ENCODE measurements at regions not wholly inside any gene's neighbourhood (a gene's known extent, or its start where the extent isn't known, plus 50 kb on each side); places are given as distances from the start of the nearest gene placed in this dataset.

- DNase-seq (ENCODE audit: low spot score): no peak
These were observed 484.9 kb upstream of the EEF2KMT start for GRCh38 chr16:5582529-5582928.

DNA sequence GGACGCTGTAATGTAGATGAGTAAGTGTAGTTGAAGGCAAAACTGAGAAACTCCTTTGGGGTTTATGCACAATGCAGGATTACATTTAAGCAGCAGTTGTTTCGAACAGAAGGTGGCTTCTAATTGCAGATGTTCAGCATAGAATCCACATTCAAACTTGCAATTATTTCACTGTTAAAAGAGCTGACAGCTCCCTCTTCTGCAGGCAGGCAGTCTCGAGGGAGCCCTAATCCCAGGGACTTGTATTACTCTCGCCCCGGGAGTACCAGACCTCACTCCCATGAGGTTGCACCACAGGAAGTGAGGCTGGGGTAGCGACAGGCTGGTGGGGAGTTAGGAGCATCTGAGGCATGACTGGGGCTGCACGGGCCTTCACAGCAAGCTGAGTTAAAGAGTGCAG, 484.3 kb upstream of the EEF2KMT start:
- DNase-seq (ENCODE audit: low spot score): no peak

DNA sequence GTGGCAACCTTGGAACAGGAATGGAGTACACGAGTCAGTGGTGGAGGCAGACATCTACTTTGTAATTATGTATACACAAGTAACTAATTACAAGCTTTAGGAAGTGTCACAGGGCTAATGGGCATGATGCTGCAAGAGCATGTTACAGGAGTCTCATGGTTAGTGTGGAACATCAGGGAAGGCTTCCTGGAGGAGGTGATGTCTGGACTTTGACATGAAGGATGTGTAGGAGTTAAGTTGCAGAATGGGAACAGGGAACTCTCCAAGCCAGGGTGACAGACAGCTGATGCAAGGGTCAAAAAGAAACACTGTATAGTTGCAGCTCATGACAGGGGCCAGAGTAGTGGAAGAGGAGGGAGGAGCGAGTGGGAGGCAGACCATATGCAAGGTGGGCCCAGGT, 483.8 kb upstream of the EEF2KMT start:
- no peak for DNase-seq (ENCODE audit: low spot score)

DNA sequence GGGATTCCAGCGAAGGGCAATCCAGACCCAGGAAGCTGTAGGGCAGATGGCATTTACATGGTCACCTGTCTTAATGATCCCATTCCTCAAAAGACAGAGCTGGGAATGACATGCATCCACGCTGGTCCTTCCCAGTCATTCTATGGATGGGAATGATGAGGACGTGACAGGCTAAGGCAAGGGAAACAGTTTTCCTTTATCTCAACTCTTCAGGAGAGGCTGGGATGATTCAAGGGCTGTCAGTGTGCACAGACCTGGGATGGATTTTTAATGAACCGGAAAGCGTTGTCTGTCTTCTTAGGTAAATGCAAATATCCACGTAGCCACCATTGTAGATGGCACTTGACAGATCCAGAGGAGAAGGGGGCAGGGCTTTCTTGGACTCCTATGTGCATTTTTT, 483.2 kb upstream of the EEF2KMT start:
- no peak for DNase-seq (ENCODE audit: low spot score)

DNA sequence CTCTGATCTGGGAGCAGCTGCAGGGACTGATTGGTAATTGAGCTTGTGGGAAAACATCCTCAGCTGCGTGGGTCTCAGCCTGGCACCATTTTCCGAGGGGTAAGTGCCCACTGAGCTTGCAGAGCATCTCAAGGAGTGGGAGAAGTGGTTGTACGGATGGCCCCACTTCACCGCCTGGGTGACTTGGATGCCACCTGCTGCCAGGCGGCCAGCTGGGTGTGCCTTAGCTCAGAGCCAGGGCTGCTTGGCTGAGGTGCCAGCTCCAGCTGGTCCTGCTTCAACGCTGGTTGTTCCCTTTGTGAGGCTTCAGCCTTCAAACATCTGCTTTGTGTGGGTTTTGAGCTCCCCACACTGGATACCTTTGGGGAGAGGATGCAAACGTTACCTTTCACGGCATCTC, 482.7 kb upstream of the EEF2KMT start:
- no peak for DNase-seq (ENCODE audit: low spot score)

- no peak for DNase-seq (ENCODE audit: low spot score)
These were observed 481.4 kb upstream of the EEF2KMT start for GRCh38 chr16:5578980-5579379.

DNA sequence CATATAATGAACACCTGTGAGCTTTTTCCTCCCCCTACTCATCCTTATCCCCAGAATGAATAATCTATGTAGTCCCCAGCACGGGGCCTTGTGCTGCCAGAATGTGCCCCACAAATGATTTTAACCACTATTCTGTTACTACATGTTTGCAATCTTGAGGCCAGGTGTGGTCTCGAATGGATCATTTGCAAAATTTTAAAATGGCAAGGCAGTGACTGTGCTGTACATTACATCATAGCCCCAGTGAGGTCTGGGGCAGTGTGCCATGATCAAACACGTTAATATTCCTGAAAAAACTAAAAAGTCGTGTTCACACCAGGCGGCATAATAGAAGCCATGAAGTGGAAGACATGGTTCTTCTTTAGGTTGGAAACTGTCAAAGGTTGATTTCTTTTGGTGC, 479.9 kb upstream of the EEF2KMT start:
- no peak for DNase-seq (ENCODE audit: low spot score)

- no peak for DNase-seq (ENCODE audit: low spot score)
These were observed 478.2 kb upstream of the EEF2KMT start for GRCh38 chr16:5575646-5576245.

DNA sequence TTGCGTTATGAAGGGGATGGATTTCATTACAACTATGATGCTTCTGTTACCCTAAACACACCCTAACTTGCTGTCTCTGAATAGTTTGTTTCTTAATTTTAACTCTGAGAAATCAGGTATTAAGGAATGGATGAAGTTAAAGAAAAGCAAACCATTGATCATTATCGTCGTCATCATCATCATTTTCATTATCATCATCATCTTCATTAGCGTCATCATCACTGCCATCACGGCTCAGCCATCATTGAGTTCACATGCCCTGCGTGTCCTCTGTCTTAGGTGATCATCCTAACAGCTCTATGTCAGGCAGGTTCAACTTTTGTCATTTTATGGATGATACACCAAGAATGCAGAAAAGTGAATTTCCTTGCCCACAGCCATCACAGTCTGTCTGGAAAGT, 477.5 kb upstream of the EEF2KMT start:
- no peak for DNase-seq (ENCODE audit: low spot score)

- no peak for DNase-seq (ENCODE audit: low spot score)
These were observed 474.5 kb upstream of the EEF2KMT start for GRCh38 chr16:5572056-5572455.

- DNase-seq (ENCODE audit: low spot score): no peak
These were observed 473.9 kb upstream of the EEF2KMT start for GRCh38 chr16:5571446-5571845.

GRCh38 chr16:5561800-5562199, 464.2 kb upstream of the EEF2KMT start:
- no peak for DNase-seq (ENCODE audit: low spot score)

- DNase-seq (ENCODE audit: low spot score): no peak
These were observed 462.5 kb upstream of the EEF2KMT start for GRCh38 chr16:5560084-5560483.

DNA sequence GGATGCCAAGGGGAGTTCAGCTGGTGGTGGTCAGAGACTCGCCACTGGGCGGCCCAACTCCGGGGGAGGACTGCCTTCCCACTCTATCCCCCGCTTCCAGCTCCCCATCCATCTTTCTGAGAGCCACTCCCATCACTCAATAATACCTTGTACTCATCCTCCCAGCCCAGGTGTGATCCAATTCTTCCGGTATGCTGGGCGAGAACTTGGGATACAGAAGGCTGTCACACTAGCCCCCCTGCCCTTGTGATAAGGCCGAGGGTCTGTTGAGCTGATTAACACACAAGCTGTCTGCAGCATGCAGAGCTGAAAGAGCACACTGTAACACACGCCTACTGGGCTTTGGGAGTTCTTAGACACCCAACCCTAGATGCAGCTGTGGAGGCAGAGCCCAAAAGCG, 460.4 kb upstream of the EEF2KMT start:
- DNase-seq (ENCODE audit: low spot score): no peak

DNA sequence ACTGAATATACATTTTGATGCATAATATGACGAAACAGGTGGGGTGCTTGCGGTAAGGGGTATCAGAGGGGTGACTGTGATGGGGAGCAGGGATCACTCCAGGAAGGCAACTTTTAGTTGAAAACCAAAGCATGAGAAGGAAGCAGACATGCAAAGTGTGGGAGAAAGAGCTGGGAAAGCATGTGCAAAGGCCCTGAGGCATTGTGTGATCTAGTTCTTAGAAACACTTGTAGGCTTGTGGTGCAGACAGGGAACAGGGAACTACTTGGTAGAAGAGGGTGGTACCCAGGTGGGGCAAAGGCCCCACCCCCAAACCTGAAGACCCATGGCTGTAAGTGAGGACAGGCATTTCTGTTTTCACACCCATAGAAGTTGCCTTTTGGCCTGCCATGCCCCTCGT, 459.9 kb upstream of the EEF2KMT start:
- no peak for DNase-seq (ENCODE audit: low spot score)

GRCh38 chr16:5556158-5556810, 458.7 kb upstream of the EEF2KMT start:
- DNase-seq (ENCODE audit: low spot score): no peak

DNA sequence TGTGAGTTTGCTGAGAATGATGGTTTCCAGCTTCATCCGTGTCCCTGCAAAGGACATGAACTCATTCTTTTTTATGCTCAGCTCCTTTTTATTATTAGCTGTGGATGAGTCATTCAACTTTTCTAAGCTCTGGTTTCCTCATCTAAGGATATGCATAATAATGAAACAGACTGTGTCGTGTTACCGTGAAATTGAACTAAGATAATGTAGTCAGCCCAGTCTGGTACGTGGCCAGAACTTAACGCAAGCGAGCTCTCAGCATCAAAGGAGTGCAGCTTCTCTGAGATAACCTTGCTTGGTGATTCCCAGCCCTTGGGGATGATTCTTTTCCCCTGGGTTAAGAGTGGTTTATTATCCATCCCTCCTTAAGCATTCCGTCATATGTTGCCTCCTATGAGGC, 454.3 kb upstream of the EEF2KMT start:
- DNase-seq (ENCODE audit: low spot score): no peak

GRCh38 chr16:5549802-5550201, 452.2 kb upstream of the EEF2KMT start:
- DNase-seq (ENCODE audit: low spot score): no peak

GRCh38 chr16:5541356-5541755, 443.8 kb upstream of the EEF2KMT start:
- DNase-seq (ENCODE audit: low spot score): no peak

DNA sequence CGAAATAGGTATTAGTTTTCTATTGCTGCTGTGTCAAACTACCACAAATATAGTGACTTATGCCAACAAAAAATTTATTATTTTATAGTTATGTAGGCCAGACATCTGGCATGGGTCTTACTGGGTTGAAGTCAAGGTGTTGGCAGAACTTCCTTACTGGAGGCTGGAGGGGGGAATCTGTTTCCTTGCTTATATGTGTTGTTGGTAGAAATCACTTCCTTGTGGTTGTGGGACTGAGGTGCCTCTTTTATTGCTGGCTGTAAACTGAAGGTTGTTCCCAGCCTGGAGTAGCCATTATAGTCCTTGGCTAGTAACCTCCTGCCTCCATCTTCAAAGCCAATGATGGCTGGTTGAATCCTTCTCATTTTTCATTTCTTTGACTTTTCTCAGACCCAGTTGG, 439.8 kb upstream of the EEF2KMT start:
- no peak for DNase-seq (ENCODE audit: low spot score)

DNA sequence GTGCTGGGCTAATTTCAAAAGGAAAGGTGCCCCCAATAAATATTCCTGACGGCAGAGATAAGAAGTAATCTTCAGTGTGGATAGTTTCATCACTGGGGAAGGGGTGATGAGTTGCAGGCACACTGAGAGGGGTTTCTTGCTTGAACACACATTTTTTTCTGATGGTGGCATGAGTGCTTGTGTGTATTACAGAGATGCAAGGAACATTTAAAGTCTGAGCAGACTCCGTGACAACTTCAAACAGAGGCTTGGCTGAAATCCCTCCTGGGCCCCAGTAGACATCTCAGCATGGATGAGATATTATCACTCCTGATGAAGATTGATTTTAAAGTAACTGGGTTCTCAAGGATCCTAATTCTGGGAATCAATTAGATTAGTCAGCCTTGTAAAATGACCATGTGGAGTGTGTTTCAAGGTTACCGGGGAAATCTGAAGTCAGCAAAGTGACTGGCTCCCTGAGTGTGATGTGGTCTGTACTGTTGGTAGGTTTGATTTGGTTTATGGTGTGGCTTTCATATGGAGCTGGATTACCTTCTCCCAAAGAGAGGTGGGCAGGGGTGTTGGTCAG, 435.8 kb upstream of the EEF2KMT start:
- DNase-seq (ENCODE audit: low spot score): no peak

DNA sequence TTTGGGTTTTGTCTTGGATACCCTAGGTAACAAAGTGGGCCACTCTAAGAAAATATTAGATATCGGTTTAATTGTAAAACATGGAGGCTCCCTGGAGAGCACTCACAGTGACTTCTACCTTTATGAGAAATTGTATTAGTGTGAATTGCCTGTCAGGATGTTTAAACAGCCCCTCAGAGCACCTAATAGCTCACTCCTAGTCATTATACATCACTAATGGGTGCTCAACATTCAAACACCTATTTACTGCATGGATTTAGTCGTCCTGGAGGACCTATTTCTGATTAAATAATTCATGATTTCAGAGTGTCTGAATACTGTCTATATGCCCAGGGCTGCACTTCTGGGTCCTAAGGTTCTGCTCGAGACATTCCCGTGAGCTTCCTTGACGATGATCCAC, 430.2 kb upstream of the EEF2KMT start:
- DNase-seq (ENCODE audit: low spot score): no peak

- DNase-seq (ENCODE audit: low spot score): no peak
These were observed 429.2 kb upstream of the EEF2KMT start for GRCh38 chr16:5526826-5527225.

- DNase-seq (ENCODE audit: low spot score): no peak
These were observed 426.2 kb upstream of the EEF2KMT start for GRCh38 chr16:5523829-5524228.
